HG03460 (cell line): ENCODE measurements at regions not wholly inside any gene's neighbourhood (a gene's known extent, or its start where the extent isn't known, plus 50 kb on each side); places are given as distances from the start of the nearest gene placed in this dataset.

Experiments
- ATAC-seq: cut with Tn5 transposase; IDR thresholded peaks from one replicate; pipeline ENCODE4 v1.9.1; 2021; ENCODE audit not compliant: unreplicated experiment

- ATAC-seq: no peak
Observed at GRCh38 chr3:78402720-78403119, 1362.8 kb downstream of the ROBO2 start.

GRCh38 chr3:78405745-78406144 is 1362.1 kb downstream of the ROBO1 start:
- ATAC-seq: no peak

GRCh38 chr3:78406396-78406795 is 1361.4 kb downstream of the ROBO1 start:
- no peak for ATAC-seq

GRCh38 chr3:78410077-78410476 is 1357.7 kb downstream of the ROBO1 start:
- no peak for ATAC-seq

GRCh38 chr3:78414261-78414660 is 1353.5 kb downstream of the ROBO1 start:
- ATAC-seq: no peak

- ATAC-seq: no peak
Observed at GRCh38 chr3:78420611-78421010, 1347.2 kb downstream of the ROBO1 start.

GRCh38 chr3:78421247-78421966 is 1346.4 kb downstream of the ROBO1 start:
- ATAC-seq: no peak

GRCh38 chr3:78424656-78425055 is 1343.1 kb downstream of the ROBO1 start:
- ATAC-seq: no peak

- no peak for ATAC-seq
Observed at GRCh38 chr3:78426454-78426853, 1341.3 kb downstream of the ROBO1 start.

GRCh38 chr3:78427303-78427702 is 1340.5 kb downstream of the ROBO1 start:
- ATAC-seq: no peak

GRCh38 chr3:78430741-78431140 is 1337.1 kb downstream of the ROBO1 start:
- ATAC-seq: no peak

- no peak for ATAC-seq
Observed at GRCh38 chr3:78434801-78435200, 1333.0 kb downstream of the ROBO1 start.

GRCh38 chr3:78455166-78455565 is 1312.6 kb downstream of the ROBO1 start:
- ATAC-seq: no peak

- no peak for ATAC-seq
Observed at GRCh38 chr3:78455712-78456433, 1311.9 kb downstream of the ROBO1 start.

- no peak for ATAC-seq
Observed at GRCh38 chr3:78459796-78460195, 1308.0 kb downstream of the ROBO1 start.

GRCh38 chr3:78462021-78462420 is 1305.8 kb downstream of the ROBO1 start:
- ATAC-seq: no peak

GRCh38 chr3:78476076-78476475 is 1291.7 kb downstream of the ROBO1 start:
- no peak for ATAC-seq

GRCh38 chr3:78481050-78481449 is 1286.7 kb downstream of the ROBO1 start:
- ATAC-seq: no peak

GRCh38 chr3:78483090-78483489 is 1284.7 kb downstream of the ROBO1 start:
- ATAC-seq: no peak

- ATAC-seq: no peak
Observed at GRCh38 chr3:78494851-78495250, 1272.9 kb downstream of the ROBO1 start.

- ATAC-seq: no peak
Observed at GRCh38 chr3:78495301-78495700, 1272.5 kb downstream of the ROBO1 start.

- no peak for ATAC-seq
Observed at GRCh38 chr3:78496501-78496900, 1271.3 kb downstream of the ROBO1 start.

GRCh38 chr3:78497021-78497420 is 1270.8 kb downstream of the ROBO1 start:
- ATAC-seq: no peak
